Right renal cortex interstitium (tissue), 3 donors: ENCODE measurements at regions not wholly inside any gene's neighbourhood (a gene's known extent, or its start where the extent isn't known, plus 50 kb on each side); places are given as distances from the start of the nearest gene placed in this dataset.

Experiments used
- DNase-seq, 3 donors: peaks; one replicate each; pipeline ENCODE4 v3.0.0-alpha.2; 2013; ENCODE audit warnings: low read depth in 3 of 3, low spot score in 2 of 3

- DNase-seq = no peak
These were observed 334.6 kb upstream of the TUSC1 start for GRCh38 chr9:26012797-26013196.

GRCh38 chr9:25994605-25995004 lies 316.4 kb upstream of the TUSC1 start:
- DNase-seq = no peak

GRCh38 chr9:25990376-25990775 lies 312.1 kb upstream of the TUSC1 start:
- no peak for DNase-seq

GRCh38 chr9:25975667-25976066 lies 297.4 kb upstream of the TUSC1 start:
- DNase-seq = no peak

GRCh38 chr9:25964239-25964638 lies 286.0 kb upstream of the TUSC1 start:
- peak in 2 of 3 donors; percentile 3 to 13 for DNase-seq

GRCh38 chr9:25960178-25960577 lies 281.9 kb upstream of the TUSC1 start:
- DNase-seq = no peak

GRCh38 chr9:25954209-25954608 lies 276.0 kb upstream of the TUSC1 start:
- no peak for DNase-seq

- no peak for DNase-seq
These were observed 269.9 kb upstream of the TUSC1 start for GRCh38 chr9:25948182-25948581.

- DNase-seq = no peak
These were observed 260.9 kb upstream of the TUSC1 start for GRCh38 chr9:25939126-25939525.

GRCh38 chr9:25936031-25936430 lies 257.8 kb upstream of the TUSC1 start:
- DNase-seq = no peak

- DNase-seq = no peak
These were observed 256.9 kb upstream of the TUSC1 start for GRCh38 chr9:25935188-25935587.

GRCh38 chr9:25918761-25919160 lies 240.5 kb upstream of the TUSC1 start:
- DNase-seq = no peak

- DNase-seq = no peak
These were observed 239.6 kb upstream of the TUSC1 start for GRCh38 chr9:25917731-25918362.

GRCh38 chr9:25913806-25914205 lies 235.6 kb upstream of the TUSC1 start:
- no peak for DNase-seq

GRCh38 chr9:25904701-25905100 lies 226.5 kb upstream of the TUSC1 start:
- no peak for DNase-seq

- no peak for DNase-seq
These were observed 213.3 kb upstream of the TUSC1 start for GRCh38 chr9:25891527-25891926.

- DNase-seq = no peak
These were observed 211.4 kb upstream of the TUSC1 start for GRCh38 chr9:25889661-25890060.

GRCh38 chr9:25876248-25876647 lies 198.0 kb upstream of the TUSC1 start:
- no peak for DNase-seq

- DNase-seq = no peak
These were observed 186.3 kb upstream of the TUSC1 start for GRCh38 chr9:25864509-25864908.

- no peak for DNase-seq
These were observed 183.2 kb upstream of the TUSC1 start for GRCh38 chr9:25861421-25861820.

GRCh38 chr9:25857147-25857546 lies 178.9 kb upstream of the TUSC1 start:
- no peak for DNase-seq

- DNase-seq = no peak
These were observed 172.6 kb upstream of the TUSC1 start for GRCh38 chr9:25850803-25851202.

GRCh38 chr9:25845867-25846266 lies 167.6 kb upstream of the TUSC1 start:
- no peak for DNase-seq
